A673 (cell line): ENCODE measurements at regions not wholly inside any gene's neighbourhood (a gene's known extent, or its start where the extent isn't known, plus 50 kb on each side); places are given as distances from the start of the nearest gene placed in this dataset.

Experiments
- BruUV-seq: library from RNA; stranded (reverse); fragments of 400-500 nt; replicated peaks from 2 replicates; lab custom pipeline; 2021; lab: Mats Ljungman, UMichigan
- CTCF ChIA-PET: fragments of 300-600 bp; sonication (Branson Sonifier 250); formaldehyde crosslinking; loops from one replicate; lab custom pipeline; 2022; ENCODE audit warnings: antibody characterized with exemption; lab: Charles Lee
- POLR2A ChIA-PET: fragments of 300-600 bp; sonication (Branson Sonifier 250); formaldehyde crosslinking; loops from one replicate; lab custom pipeline; 2022; ENCODE audit warnings: antibody characterized with exemption; ENCODE audit not compliant: low non-redundant PET; lab: Charles Lee
- DNase-seq: peaks from one replicate; pipeline ENCODE4 v3.0.0-alpha.2; 2015; ENCODE audit warnings: low spot score
- H3K27ac ChIP-seq: fragments of 200-600 bp; sonication (generic); 2 replicates; pipeline ENCODE4 v1.5.1; 2016; ENCODE audit warnings: mixed run types, low read depth, mild to moderate bottlenecking, mixed read lengths, antibody characterized with exemption, low read length; ENCODE audit not compliant: poor library complexity, severe bottlenecking
- H3K27me3 ChIP-seq: fragments of 200-600 bp; sonication (generic); replicated peaks from 2 replicates; pipeline ENCODE4 v1.6.1; 2017; ENCODE audit warnings: mixed run types, low read depth, mild to moderate bottlenecking, mixed read lengths, antibody characterized with exemption, low read length; ENCODE audit not compliant: insufficient read depth, poor library complexity
- H3K36me3 ChIP-seq: fragments of 200-600 bp; sonication (generic); 2 replicates; pipeline ENCODE4 v1.6.1; 2016; ENCODE audit warnings: mixed run types, mild to moderate bottlenecking, mixed read lengths, antibody characterized with exemption, low read length; ENCODE audit not compliant: insufficient read depth, poor library complexity, severe bottlenecking
- H3K4me1 ChIP-seq: fragments of 200-600 bp; sonication (generic); 2 replicates; pipeline ENCODE4 v1.6.1; 2017; ENCODE audit warnings: mixed run types, mild to moderate bottlenecking, mixed read lengths, antibody characterized with exemption, low read length; ENCODE audit not compliant: insufficient read depth, poor library complexity, severe bottlenecking
- H3K4me3 ChIP-seq: fragments of 200-600 bp; sonication (generic); 2 replicates; pipeline ENCODE4 v1.5.1; 2016; ENCODE audit warnings: low read depth, mixed run types, mild to moderate bottlenecking, mixed read lengths, low read length; ENCODE audit not compliant: poor library complexity, severe bottlenecking
- H3K9me3 ChIP-seq: fragments of 200-600 bp; sonication (generic); 2 replicates; pipeline ENCODE4 v1.6.1; 2016; ENCODE audit warnings: mixed run types, low read depth, mild to moderate bottlenecking, mixed read lengths, antibody characterized with exemption, low read length; ENCODE audit not compliant: poor library complexity, severe bottlenecking
- EZH2 ChIP-seq: fragments of 200-600 bp; sonication (generic); IDR thresholded peaks from 2 replicates; pipeline ENCODE4 v1.6.1; 2017; ENCODE audit warnings: borderline replicate concordance, low read depth, mild to moderate bottlenecking, mixed read lengths, antibody characterized with exemption, low read length; ENCODE audit not compliant: poor library complexity, severe bottlenecking
- intact Hi-C: fragments of 100-400 bp; cut with micrococcal nuclease; formaldehyde crosslinking; loops from one replicate; pipeline ENCODE4 v1.10.0; 2022; ENCODE audit not compliant: unreplicated experiment
- TF ChIP-seq, protein P1 (sequence below): fragments of 300-800, 200-600 bp; sonication (generic); conservative IDR thresholded peaks from 2 replicates; pipeline ENCODE4 v1.5.1; 2017; ENCODE audit warnings: low read depth, mild to moderate bottlenecking, antibody characterized with exemption, low read length, moderate library complexity, mixed read lengths

DNA sequence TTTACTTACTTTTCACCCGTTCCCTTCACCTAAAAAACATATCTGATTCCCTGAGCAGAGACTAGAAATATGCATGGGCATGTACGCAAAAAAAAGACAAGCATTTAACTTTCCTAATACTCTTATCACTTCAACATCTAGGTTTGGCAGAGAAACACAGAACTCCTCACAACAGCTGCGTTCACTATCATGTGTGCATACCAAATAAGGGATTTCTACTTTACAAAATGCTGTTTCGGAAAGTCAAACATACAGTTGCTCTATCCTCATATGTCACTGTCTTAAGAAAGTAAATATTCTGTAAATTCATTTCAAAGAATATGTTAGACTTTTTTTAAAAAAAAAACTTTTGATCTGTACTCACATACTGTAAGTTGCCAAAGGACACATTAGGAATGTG, 65.1 kb upstream of the CBLB start:
- TF ChIP-seq, protein P1, sequence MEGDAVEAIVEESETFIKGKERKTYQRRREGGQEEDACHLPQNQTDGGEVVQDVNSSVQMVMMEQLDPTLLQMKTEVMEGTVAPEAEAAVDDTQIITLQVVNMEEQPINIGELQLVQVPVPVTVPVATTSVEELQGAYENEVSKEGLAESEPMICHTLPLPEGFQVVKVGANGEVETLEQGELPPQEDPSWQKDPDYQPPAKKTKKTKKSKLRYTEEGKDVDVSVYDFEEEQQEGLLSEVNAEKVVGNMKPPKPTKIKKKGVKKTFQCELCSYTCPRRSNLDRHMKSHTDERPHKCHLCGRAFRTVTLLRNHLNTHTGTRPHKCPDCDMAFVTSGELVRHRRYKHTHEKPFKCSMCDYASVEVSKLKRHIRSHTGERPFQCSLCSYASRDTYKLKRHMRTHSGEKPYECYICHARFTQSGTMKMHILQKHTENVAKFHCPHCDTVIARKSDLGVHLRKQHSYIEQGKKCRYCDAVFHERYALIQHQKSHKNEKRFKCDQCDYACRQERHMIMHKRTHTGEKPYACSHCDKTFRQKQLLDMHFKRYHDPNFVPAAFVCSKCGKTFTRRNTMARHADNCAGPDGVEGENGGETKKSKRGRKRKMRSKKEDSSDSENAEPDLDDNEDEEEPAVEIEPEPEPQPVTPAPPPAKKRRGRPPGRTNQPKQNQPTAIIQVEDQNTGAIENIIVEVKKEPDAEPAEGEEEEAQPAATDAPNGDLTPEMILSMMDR = no peak
- TF ChIP-seq EZH2 = no peak
- H3K36me3 ChIP-seq = no peaks in the 10 kb centered on the region
- ChIA-PET POLR2A (no interaction called here), CTCF (no interaction called here)
- no peaks in the 10 kb centered on the region for H3K27me3 ChIP-seq
- H3K27ac ChIP-seq = no peak overlapping the region
- peaks cover 13% of the 10 kb centered on the region for H3K4me1 ChIP-seq
- H3K9me3 ChIP-seq = no peaks in the 10 kb centered on the region
- intact Hi-C loops = no loop called here
- no peak overlapping the region for H3K4me3 ChIP-seq
- BruUV-seq = no TSS peak
- no peak for DNase-seq

DNA sequence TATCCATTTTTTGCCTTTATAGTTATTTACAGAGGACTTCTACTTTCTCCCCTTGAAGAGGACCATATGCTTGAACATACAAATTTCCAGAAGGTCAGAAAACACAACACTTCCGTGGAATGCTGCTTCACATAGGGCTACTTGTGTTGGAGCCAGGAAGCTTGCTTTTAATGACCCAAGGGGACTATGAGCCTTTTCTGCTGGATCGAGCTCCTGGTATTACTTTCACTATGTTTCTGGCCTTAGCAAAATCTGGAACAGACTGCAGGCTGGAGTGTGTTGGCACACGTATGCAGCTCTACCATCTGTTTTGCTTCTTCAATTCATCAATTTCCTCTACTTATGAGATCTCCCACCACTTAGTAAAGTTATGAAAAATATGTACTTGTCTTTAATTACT, 69.3 kb upstream of the CBLB start:
- ChIA-PET POLR2A (no interaction called here), CTCF (interaction anchor here (0.5 kb wide), 1 partner anchor 19 kb away, joined by 4 read pairs; no protein-coding TSS in a partner anchor)
- Histone ChIP-seq H3K9me3 (no peaks in the 10 kb centered on the region), H3K4me3 (peak overlapping the region; percentile 4), H3K27ac (no peak overlapping the region), H3K4me1 (peaks cover 18% of the 10 kb centered on the region), H3K27me3 (no peaks in the 10 kb centered on the region), H3K36me3 (no peaks in the 10 kb centered on the region)
- peak; percentile 41 for DNase-seq
- intact Hi-C loops = no loop called here
- TF ChIP-seq, protein P1 = no peak
- TF ChIP-seq EZH2 = no peak
- no TSS peak for BruUV-seq

DNA sequence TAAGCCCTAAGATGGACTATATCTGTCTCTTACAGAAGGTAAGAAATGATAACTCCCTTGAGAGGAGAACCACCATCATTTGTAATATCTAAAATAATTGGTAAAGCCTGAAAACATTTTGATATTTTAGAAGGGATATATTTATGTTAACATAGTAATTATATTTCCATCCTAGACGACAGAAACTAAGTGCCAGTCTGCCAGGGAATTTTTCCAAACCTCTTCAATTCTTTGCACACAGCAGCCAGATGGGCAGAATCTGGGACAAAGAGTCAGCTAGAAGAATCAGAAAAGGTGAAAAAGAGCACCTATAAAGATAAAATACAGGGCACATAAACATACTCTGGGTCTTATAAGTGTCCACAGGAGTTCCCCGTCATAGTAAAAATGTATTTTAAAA, 70.0 kb upstream of the CBLB start:
- no peak for DNase-seq
- no peak for TF ChIP-seq EZH2
- TF ChIP-seq, protein P1 = no peak
- intact Hi-C loops = no loop called here
- Histone ChIP-seq H3K27me3 (no peaks in the 10 kb centered on the region), H3K36me3 (no peaks in the 10 kb centered on the region), H3K4me3 (no peak overlapping the region), H3K27ac (no peak overlapping the region), H3K4me1 (peaks cover 18% of the 10 kb centered on the region), H3K9me3 (no peaks in the 10 kb centered on the region)
- POLR2A ChIA-PET = interaction anchor here (0.5 kb wide), 1 partner anchor 274 kb away, joined by 4 read pairs; no protein-coding TSS in a partner anchor
- no TSS peak for BruUV-seq
- CTCF ChIA-PET = no interaction called here
